ENCODE measurements at regions not wholly inside any gene's neighbourhood (a gene's known extent, or its start where the extent isn't known, plus 50 kb on each side); places are given as distances from the start of the nearest gene placed in this dataset.

DNA sequence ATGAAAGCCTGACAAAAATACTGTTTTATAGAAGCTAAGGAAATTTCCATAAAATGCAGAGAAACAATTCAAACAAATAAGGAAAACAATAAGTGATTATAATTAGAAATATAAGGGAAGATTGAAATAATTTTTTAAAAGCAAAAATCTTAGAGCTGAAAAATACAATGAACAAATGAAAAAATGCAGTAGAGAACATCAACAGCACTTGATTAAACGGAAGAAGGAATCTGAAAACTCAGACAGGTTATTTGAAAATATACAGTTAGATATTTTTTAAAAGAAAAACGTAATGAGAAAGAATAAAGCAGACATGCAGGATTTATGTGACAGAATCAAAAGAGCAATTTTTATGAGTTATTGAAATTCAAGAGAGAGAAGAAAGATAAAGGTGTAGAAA lies 279.1 kb upstream of the MAGI2 start:
- TF ChIP-seq POLR2A (IDR thresholded peaks at IDR 0.05; ENCODE audit: low read length): no peak
- no peak for TF ChIP-seq GATA1 (IDR thresholded peaks at IDR 0.05; ENCODE audit: low read depth, low read length)
